HT-29 (cell line): ENCODE measurements at regions not wholly inside any gene's neighbourhood (a gene's known extent, or its start where the extent isn't known, plus 50 kb on each side); places are given as distances from the start of the nearest gene placed in this dataset.
"Not testable (repeated sequence)": the region's sequence is repeated elsewhere in the genome, so short reads cannot be mapped to it uniquely, and the experiment has no call there.

ENCODE experiments used
- DNase-seq: peaks from one replicate; pipeline ENCODE4 v3.0.0-alpha.2; 2015; ENCODE audit warnings: low spot score

- DNase-seq, result no peak
These were observed 135.0 kb upstream of the JARID2 start for GRCh38 chr6:15110726-15111354.

- not testable (repeated sequence) for DNase-seq
These were observed 134.3 kb upstream of the JARID2 start for GRCh38 chr6:15111576-15111975.

- DNase-seq, result no peak
These were observed 132.3 kb upstream of the JARID2 start for GRCh38 chr6:15113587-15113986.

GRCh38 chr6:15114061-15114460 lies 131.8 kb upstream of the JARID2 start:
- no peak for DNase-seq

GRCh38 chr6:15116889-15117288 lies 129.0 kb upstream of the JARID2 start:
- no peak for DNase-seq

- no peak for DNase-seq
These were observed 124.4 kb upstream of the JARID2 start for GRCh38 chr6:15121443-15121842.

GRCh38 chr6:15121977-15122550 lies 123.8 kb upstream of the JARID2 start:
- no peak for DNase-seq

- DNase-seq, result no peak
These were observed 116.0 kb upstream of the JARID2 start for GRCh38 chr6:15129887-15130286.

GRCh38 chr6:15131234-15131633 lies 114.6 kb upstream of the JARID2 start:
- DNase-seq, result no peak

- DNase-seq, result no peak
These were observed 114.2 kb upstream of the JARID2 start for GRCh38 chr6:15131651-15132061.

- DNase-seq, result no peak
These were observed 113.7 kb upstream of the JARID2 start for GRCh38 chr6:15132167-15132566.

- no peak for DNase-seq
These were observed 112.8 kb upstream of the JARID2 start for GRCh38 chr6:15132854-15133670.

GRCh38 chr6:15137086-15137485 lies 108.8 kb upstream of the JARID2 start:
- no peak for DNase-seq

- no peak for DNase-seq
These were observed 102.8 kb upstream of the JARID2 start for GRCh38 chr6:15143086-15143485.

GRCh38 chr6:15143540-15143939 lies 102.3 kb upstream of the JARID2 start:
- no peak for DNase-seq

GRCh38 chr6:15145821-15146220 lies 100.0 kb upstream of the JARID2 start:
- DNase-seq, result no peak

- DNase-seq, result no peak
These were observed 98.0 kb upstream of the JARID2 start for GRCh38 chr6:15147827-15148226.

GRCh38 chr6:15148356-15148946 lies 97.4 kb upstream of the JARID2 start:
- no peak for DNase-seq

- DNase-seq, result no peak
These were observed 95.7 kb upstream of the JARID2 start for GRCh38 chr6:15150207-15150606.

- DNase-seq, result no peak
These were observed 93.2 kb upstream of the JARID2 start for GRCh38 chr6:15152700-15153099.

GRCh38 chr6:15153191-15153590 lies 92.7 kb upstream of the JARID2 start:
- no peak for DNase-seq

- no peak for DNase-seq
These were observed 88.4 kb upstream of the JARID2 start for GRCh38 chr6:15157479-15157878.
